ENCODE measurements at regions not wholly inside any gene's neighbourhood (a gene's known extent, or its start where the extent isn't known, plus 50 kb on each side); places are given as distances from the start of the nearest gene placed in this dataset.

DNA sequence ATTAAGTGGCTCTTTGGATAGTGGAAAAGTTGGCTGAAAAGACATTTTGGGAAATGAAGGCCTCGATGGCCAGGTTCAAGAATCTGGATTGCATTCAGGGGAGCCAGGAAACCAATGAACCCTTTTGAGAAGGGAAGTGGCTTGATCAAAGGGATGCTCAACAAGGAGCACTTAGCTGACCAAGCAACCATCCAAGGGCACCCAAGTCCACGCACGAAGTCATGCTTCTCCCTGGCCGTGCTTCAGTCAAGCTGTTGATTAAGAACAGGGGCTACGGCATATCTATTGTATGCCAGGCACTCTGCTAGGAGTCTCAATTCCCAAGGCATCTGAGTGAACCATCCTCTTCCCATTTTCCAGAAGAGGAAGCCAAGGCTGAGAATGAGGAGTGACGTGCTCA lies 185.8 kb upstream of the GLI2 start:
- TF ChIP-seq, protein P1, sequence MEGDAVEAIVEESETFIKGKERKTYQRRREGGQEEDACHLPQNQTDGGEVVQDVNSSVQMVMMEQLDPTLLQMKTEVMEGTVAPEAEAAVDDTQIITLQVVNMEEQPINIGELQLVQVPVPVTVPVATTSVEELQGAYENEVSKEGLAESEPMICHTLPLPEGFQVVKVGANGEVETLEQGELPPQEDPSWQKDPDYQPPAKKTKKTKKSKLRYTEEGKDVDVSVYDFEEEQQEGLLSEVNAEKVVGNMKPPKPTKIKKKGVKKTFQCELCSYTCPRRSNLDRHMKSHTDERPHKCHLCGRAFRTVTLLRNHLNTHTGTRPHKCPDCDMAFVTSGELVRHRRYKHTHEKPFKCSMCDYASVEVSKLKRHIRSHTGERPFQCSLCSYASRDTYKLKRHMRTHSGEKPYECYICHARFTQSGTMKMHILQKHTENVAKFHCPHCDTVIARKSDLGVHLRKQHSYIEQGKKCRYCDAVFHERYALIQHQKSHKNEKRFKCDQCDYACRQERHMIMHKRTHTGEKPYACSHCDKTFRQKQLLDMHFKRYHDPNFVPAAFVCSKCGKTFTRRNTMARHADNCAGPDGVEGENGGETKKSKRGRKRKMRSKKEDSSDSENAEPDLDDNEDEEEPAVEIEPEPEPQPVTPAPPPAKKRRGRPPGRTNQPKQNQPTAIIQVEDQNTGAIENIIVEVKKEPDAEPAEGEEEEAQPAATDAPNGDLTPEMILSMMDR (IDR thresholded peaks at IDR 0.05; ENCODE audit: low read depth, low read length, poor library complexity, severe bottlenecking): no peak
- TF ChIP-seq EZH2phosphoT487 (IDR thresholded peaks at IDR 0.05; ENCODE audit: borderline replicate concordance, low read length): no peak
